Mammary epithelial cell (primary cell): ENCODE measurements at regions not wholly inside any gene's neighbourhood (a gene's known extent, or its start where the extent isn't known, plus 50 kb on each side); places are given as distances from the start of the nearest gene placed in this dataset.

Experiments
- CTCF ChIP-seq, 2 donors: IDR thresholded peaks in 1 of 2; conservative IDR thresholded peaks in 1 of 2; 2 replicates each; pipeline ENCODE4 v1.5.1; 2011 to 2012; ENCODE audit warnings: inconsistent platforms in 2 of 2, low read length in 2 of 2, mild to moderate bottlenecking in 2 of 2, control low read depth in 1 of 2, low read depth in 1 of 2; ENCODE audit not compliant: insufficient read depth in 1 of 2; ENCODE audit errors: extremely low read depth in 1 of 2
- EZH2 ChIP-seq: IDR thresholded peaks from 2 replicates; pipeline ENCODE4 v1.6.1; 2012; ENCODE audit warnings: low read length, inconsistent platforms, borderline replicate concordance

- no peak for TF ChIP-seq CTCF (conservative IDR thresholded peaks at IDR 0.05 in 1 of 2, IDR thresholded peaks at IDR 0.05 in 1 of 2; ENCODE audit: extremely low read depth in 1 of 2, insufficient read depth in 1 of 2, low read depth in 1 of 2, low read length in 2 of 2)
- TF ChIP-seq EZH2: no peak
Observed at GRCh38 chr22:27159016-27159415, 501.6 kb downstream of the MIAT start.
